ENCODE measurements at regions not wholly inside any gene's neighbourhood (a gene's known extent, or its start where the extent isn't known, plus 50 kb on each side); places are given as distances from the start of the nearest gene placed in this dataset.

DNA sequence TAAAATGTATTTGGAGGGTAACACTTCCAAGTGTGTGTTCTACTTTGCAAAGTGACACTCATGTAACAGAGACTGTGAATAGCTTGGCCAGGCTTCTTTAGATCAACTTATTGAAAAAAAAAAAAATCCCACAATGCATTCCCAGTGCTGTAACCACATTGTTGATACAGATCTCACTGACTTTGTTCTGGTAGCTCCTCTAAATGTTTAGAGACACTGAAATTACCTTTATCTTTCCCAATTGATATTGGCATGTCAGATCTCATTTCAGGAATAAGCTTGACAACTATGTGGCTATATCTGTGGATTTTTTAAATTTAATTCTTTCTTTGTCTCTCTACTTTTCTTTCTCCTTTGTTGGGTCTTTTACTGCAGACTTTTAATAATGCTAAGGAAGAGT lies 1018.9 kb upstream of the PRMT6 start:
- TF ChIP-seq, protein P1, sequence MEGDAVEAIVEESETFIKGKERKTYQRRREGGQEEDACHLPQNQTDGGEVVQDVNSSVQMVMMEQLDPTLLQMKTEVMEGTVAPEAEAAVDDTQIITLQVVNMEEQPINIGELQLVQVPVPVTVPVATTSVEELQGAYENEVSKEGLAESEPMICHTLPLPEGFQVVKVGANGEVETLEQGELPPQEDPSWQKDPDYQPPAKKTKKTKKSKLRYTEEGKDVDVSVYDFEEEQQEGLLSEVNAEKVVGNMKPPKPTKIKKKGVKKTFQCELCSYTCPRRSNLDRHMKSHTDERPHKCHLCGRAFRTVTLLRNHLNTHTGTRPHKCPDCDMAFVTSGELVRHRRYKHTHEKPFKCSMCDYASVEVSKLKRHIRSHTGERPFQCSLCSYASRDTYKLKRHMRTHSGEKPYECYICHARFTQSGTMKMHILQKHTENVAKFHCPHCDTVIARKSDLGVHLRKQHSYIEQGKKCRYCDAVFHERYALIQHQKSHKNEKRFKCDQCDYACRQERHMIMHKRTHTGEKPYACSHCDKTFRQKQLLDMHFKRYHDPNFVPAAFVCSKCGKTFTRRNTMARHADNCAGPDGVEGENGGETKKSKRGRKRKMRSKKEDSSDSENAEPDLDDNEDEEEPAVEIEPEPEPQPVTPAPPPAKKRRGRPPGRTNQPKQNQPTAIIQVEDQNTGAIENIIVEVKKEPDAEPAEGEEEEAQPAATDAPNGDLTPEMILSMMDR (IDR thresholded peaks at IDR 0.05; ENCODE audit: low read depth, low read length): no peak
- no peak for TF ChIP-seq EZH2phosphoT487 (IDR thresholded peaks at IDR 0.05; ENCODE audit: low read depth)

Data from OCI-LY3 (cell line).